ENCODE measurements at regions not wholly inside any gene's neighbourhood (a gene's known extent, or its start where the extent isn't known, plus 50 kb on each side); places are given as distances from the start of the nearest gene placed in this dataset.
"Not testable (repeated sequence)": the region's sequence is repeated elsewhere in the genome, so short reads cannot be mapped to it uniquely, and the experiment has no call there.

DNA sequence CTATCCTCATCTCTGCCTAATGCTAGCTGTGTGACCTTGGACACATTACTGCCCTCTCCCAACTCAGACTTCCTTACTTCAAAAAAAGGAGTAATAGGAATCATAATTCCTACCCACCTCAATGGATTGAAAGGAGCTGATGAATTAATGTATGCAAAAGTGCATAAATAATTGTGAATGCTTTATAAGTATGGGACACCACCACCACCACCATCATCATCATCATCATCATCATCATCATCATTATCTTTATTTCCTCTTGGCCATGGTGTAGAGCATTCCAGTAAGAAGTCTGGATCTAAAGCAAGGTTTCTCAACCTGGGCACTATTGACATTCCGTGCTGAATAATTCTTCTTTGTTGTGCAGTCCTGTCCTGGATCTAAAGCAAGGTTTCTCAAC is 282.5 kb downstream of the MEX3B start:
- no peak for DNase-seq

GRCh38 chr15:81760686-81761085 is 285.1 kb downstream of the MEX3B start:
- DNase-seq, result no peak

- DNase-seq, result no peak
Observed at GRCh38 chr15:81758818-81759284, 287.0 kb downstream of the MEX3B start.

DNA sequence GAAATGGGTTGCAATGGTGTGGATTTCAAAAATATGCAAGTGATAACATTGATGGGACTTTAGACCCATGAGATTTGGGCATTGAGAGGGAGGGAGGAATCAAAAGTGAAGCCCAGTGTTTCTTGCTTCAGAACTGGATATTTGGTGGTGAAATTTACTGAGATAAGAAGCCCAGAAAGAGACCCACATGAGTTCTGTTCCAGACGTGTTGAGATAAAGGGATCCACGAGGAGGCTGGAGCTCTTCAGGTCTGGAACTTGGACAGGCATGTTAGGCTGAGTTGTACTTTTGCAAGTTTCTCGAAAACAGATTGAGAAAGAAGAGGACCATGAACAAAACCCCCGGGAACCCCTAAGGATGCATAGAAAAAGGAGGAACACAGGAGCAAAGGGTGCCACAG is 290.2 kb downstream of the MEX3B start:
- no peak for DNase-seq

- no peak for DNase-seq
Observed at GRCh38 chr15:81754078-81754477, 291.7 kb downstream of the MEX3B start.

GRCh38 chr15:81752974-81753373 is 292.8 kb downstream of the MEX3B start:
- no peak for DNase-seq

DNA sequence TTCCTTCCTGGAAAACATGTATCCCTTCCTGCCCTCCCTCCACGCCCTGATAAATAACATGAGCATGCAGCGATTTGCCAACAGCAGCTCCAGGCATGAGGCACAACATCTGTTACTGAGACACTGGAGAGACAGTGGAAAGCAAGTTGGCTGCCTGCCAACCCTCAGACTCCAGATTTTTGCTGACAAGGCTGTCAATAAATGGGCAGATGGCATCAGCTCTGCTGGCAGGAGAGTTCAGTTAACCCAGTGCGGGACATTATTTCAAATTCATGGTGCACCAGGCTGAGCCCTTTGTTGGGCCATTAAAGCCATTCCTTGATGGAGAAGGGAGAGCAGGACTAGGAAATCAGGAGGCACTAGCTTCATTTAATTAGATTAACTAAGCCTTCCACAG is 293.3 kb downstream of the MEX3B start:
- DNase-seq, result peak; percentile 92

GRCh38 chr15:81751816-81752545 is 293.8 kb downstream of the MEX3B start:
- DNase-seq, result no peak

- DNase-seq, result no peak
Observed at GRCh38 chr15:81751256-81751655, 294.6 kb downstream of the MEX3B start.

DNA sequence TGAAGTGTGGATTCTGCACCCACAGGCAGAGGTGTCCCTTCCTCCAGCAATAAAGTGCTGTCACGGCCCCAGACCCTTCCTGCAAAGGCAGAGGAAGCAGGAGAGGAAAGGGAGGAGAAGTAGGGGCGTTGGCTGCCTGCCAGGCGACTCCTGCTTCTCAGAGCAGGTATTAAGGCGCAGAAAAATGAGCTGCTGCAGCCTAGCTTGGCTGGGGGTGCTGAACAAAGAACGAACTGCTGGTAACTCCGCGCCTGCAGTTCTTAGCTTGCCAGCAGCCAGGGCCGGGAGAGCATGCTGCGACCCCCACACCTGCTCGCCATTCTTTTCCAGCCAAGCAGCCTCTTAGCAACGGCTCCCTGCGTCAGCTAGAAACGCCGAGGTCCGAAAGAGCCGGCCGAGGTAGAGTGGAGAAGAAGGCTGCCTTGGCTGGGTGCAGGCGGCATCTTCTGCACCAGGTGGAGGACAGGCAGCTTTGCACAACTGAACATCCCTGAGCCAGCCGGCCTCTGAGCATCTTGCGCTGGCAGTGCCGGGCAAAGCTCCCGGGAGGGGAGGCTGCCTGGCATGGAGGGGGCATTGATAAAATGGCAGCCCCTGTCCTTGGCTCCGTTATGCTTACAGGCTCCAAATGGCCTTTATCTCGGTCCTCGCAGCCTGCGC is 296.0 kb downstream of the MEX3B start:
- peak; percentile 26 for DNase-seq

DNA sequence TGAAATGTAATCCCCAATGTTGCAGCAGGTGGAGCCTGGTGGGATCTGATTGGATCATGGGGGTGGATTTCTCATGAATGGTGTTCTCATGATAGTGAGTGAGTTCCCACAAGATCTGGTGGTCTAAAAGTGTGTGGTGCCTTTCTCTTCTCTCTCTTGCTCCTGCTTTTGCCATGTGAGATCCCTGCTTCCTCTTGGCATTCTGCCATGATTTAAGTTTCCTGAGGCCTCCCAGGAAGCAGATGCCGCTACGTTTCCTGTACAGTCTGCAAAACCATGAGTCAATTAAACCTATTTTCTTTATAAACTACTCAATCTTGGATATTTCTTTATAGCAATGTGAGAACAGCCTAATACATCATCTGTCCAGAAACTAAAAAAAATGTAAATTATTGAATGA is 298.3 kb downstream of the MEX3B start:
- no peak for DNase-seq

GRCh38 chr15:81747026-81747425 is 298.8 kb downstream of the MEX3B start:
- DNase-seq, result no peak

- DNase-seq, result no peak
Observed at GRCh38 chr15:81744364-81744763, 301.5 kb downstream of the MEX3B start.

DNA sequence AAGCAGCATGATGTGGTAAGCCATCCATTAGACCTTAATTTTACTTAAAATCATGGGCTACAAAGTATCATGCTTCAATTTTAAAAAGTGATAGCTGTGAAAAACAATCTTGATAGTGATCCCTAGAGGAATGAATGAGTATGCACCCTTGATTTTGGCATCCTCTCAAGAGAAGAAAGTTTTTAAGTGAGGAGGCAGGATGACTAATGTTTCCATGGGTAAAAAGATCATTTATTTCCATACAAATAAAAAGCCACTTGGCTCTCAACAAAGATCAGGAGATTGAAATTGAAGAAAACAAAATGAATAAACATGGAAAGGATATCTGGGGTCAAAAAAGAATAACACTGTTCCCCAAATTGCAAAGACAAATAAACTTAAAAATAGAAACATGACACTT is 305.4 kb downstream of the MEX3B start:
- no peak for DNase-seq

DNA sequence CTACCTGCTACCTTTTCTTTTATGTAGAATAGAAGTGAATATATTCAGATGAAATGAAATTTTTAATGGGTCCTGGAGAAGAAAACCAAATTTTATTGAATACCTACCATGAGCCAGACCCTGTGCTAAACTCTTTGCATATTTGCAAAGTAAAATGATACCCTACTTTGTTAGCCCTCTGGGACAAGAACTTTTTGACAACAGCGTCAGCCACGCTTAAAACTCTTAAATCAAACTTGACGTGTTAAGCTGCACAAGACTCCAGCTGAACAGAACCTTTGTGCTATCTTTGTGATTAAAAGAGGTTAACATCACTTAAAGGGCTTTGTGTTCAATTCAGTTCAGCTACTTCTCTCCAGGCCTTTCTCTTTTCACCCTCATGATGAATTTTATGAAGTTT is 316.5 kb downstream of the MEX3B start:
- DNase-seq, result no peak

DNA sequence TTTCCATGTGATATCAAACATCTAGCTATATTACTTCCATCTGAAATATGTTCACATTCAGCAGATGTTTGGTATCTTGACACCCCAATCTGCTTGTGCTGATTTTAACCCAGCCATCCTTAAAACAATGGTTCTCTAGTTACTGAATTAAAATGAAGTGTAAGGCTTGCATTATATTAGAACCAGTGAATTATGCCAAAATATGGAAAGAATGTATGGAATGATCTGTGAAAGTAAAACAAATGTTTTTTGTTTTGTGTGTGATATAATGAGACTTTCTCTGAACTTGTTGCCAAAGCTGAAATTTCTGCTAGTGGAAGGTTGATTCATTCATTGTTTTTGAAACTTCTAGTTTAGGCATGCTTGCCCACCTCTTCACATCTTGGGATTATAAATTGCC is 317.1 kb downstream of the MEX3B start:
- DNase-seq, result no peak

- no peak for DNase-seq
Observed at GRCh38 chr15:81725590-81725989, 320.2 kb downstream of the MEX3B start.

DNA sequence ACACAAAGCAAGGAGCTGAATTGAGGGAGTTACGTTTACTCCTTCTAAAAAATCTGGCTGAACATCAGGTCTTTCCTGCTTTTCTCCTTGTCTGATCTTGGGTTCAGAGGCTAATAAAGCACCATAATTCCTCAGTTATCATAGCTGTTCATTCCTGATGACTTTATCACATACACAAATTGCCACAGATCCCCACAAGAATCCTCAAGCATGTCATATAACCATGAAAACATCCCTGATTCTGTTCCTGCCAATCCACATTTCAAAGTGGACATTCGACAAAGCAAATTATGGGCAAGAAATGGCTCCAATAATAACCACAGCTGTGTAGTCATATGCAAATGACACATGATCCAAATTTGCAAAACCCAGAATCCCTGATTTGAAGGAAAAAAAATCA is 321.3 kb downstream of the MEX3B start:
- DNase-seq, result no peak

DNA sequence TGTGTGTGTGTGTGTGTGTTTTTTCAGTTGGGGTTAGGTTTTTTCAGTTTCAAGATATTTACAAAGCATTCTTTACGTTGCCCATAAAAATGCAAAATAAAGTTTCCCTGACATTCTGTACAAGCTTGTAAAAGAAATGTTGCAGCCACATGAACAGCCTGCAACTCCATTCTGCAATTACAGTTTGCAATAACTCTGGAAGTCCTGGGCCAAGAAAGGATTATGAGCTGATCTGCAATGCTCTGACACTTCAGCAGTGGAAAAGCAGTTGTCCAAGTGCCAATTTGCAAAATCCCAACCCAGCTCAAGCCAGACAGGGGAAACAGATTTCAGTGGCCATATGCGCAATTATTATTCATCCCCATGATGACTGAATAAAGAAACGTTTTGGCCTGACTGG is 322.1 kb downstream of the MEX3B start:
- DNase-seq, result no peak

DNA sequence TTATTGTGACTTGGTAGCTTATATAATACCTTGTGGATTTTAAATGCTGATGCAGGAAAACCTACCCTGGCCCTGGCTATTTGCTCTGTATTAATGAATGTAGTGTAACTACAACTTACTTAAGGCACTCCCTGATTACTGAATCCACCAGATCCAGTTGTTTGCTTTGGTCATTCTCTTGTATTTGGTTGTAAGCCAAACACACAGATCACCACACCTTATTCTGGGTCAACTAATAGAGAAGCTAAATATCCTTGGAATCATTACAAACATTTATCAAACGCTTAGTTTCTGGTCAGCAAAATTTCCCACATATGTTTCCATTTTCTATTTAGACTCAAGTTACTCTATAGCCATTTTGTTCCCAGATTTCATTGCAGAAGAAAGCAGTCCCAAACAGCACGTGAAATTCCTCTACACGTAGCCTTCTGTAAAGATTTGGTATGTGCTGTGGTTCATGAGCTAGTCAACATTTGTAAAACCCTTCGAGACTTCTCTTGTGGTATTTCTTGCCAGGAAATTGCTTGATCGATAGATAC is 322.6 kb downstream of the MEX3B start:
- DNase-seq, result no peak

GRCh38 chr15:81716468-81716867 is 329.4 kb downstream of the MEX3B start:
- DNase-seq, result not testable (repeated sequence)

- no peak for DNase-seq
Observed at GRCh38 chr15:81710328-81710727, 335.5 kb downstream of the MEX3B start.

DNA sequence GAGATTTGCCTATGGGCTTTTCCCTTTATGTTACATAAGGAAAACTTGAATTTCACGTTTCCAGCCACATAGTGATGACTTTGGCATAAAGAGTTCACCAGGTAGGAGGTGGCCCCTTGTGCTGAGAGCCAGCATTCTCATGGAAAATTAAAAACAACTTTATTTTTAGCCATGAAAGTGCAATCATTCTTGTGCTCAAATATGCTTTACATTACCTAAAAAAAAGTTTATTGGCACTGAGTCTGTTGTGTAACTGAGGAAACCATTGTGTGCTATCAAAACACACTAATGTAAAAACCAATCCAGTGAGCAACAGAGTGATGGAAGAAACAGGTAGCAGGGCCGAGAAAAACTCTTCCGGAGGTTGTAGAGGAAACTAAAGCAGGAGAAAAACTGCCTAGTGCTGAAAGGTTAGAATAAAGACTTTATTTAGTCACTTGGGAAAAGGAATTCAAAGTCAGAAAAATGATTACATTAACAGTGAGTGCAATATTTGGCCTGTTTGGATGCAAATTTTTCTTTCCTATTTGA is 332.9 kb upstream of the TMC3 start:
- DNase-seq, result not testable (repeated sequence)

- not testable (repeated sequence) for DNase-seq
Observed at GRCh38 chr15:81705727-81706126, 331.7 kb upstream of the TMC3 start.

Data from NCI-H1105 treated with DMSO at 0.1 percent for 48 hours (cell line).